BLaER1 (cell line): ENCODE measurements at regions not wholly inside any gene's neighbourhood (a gene's known extent, or its start where the extent isn't known, plus 50 kb on each side); places are given as distances from the start of the nearest gene placed in this dataset.

Experiments
- H3K27ac ChIP-seq: shearing (Covaris generic); formaldehyde crosslinking; 2 replicates; pipeline ENCODE4 v1.8.1; 2022
- H3K27me3 ChIP-seq: shearing (Covaris generic); formaldehyde crosslinking; 2 replicates; pipeline ENCODE4 v1.8.1; 2022
- H3K36me3 ChIP-seq: shearing (Covaris generic); formaldehyde crosslinking; 2 replicates; pipeline ENCODE4 v1.8.1; 2022
- H3K4me1 ChIP-seq: shearing (Covaris generic); formaldehyde crosslinking; 2 replicates; pipeline ENCODE4 v1.8.1; 2022
- H3K4me2 ChIP-seq: shearing (Covaris generic); formaldehyde crosslinking; 2 replicates; pipeline ENCODE4 v1.8.1; 2022
- H3K4me3 ChIP-seq: shearing (Covaris generic); formaldehyde crosslinking; 2 replicates; pipeline ENCODE4 v1.8.1; 2022
- H3K9ac ChIP-seq: shearing (Covaris generic); formaldehyde crosslinking; 2 replicates; pipeline ENCODE4 v1.8.1; 2022
- H3K9me3 ChIP-seq: shearing (Covaris generic); formaldehyde crosslinking; 2 replicates; pipeline ENCODE4 v1.8.1; 2022
- H4K20me1 ChIP-seq: shearing (Covaris generic); formaldehyde crosslinking; 2 replicates; pipeline ENCODE4 v1.8.1; 2022
- Cebpa-rat ChIP-seq: shearing (Covaris generic); IDR thresholded peaks from 2 replicates; pipeline ENCODE4 v1.8.1; 2022

GRCh38 chr3:78455712-78456433 is 1311.9 kb downstream of the ROBO1 start:
- no peaks in the 10 kb centered on the region for H3K36me3 ChIP-seq
- H3K9me3 ChIP-seq = no peaks in the 10 kb centered on the region
- no peaks in the 10 kb centered on the region for H4K20me1 ChIP-seq
- no peak overlapping the region for H3K4me3 ChIP-seq
- H3K4me1 ChIP-seq = no peaks in the 10 kb centered on the region
- H3K4me2 ChIP-seq = no peak overlapping the region
- H3K27me3 ChIP-seq = no peaks in the 10 kb centered on the region
- no peak overlapping the region for H3K9ac ChIP-seq
- TF ChIP-seq Cebpa-rat = no peak
- no peak overlapping the region for H3K27ac ChIP-seq

GRCh38 chr3:78459796-78460195 is 1308.0 kb downstream of the ROBO1 start:
- H4K20me1 ChIP-seq = no peaks in the 10 kb centered on the region
- H3K36me3 ChIP-seq = no peaks in the 10 kb centered on the region
- no peak overlapping the region for H3K9ac ChIP-seq
- no peak for TF ChIP-seq Cebpa-rat
- H3K4me2 ChIP-seq = no peak overlapping the region
- H3K4me1 ChIP-seq = no peaks in the 10 kb centered on the region
- no peak overlapping the region for H3K4me3 ChIP-seq
- H3K27me3 ChIP-seq = no peaks in the 10 kb centered on the region
- H3K9me3 ChIP-seq = no peaks in the 10 kb centered on the region
- no peak overlapping the region for H3K27ac ChIP-seq

- Histone ChIP-seq H3K9me3 (no peaks in the 10 kb centered on the region), H3K27ac (no peak overlapping the region), H3K27me3 (no peaks in the 10 kb centered on the region), H4K20me1 (no peaks in the 10 kb centered on the region), H3K4me3 (no peak overlapping the region), H3K4me1 (no peaks in the 10 kb centered on the region), H3K36me3 (no peaks in the 10 kb centered on the region), H3K9ac (no peak overlapping the region), H3K4me2 (no peak overlapping the region)
- no peak for TF ChIP-seq Cebpa-rat
These were observed 1305.8 kb downstream of the ROBO1 start for GRCh38 chr3:78462021-78462420.

GRCh38 chr3:78476076-78476475 is 1291.7 kb downstream of the ROBO1 start:
- no peak overlapping the region for H3K4me3 ChIP-seq
- H3K4me2 ChIP-seq = no peak overlapping the region
- H3K27me3 ChIP-seq = no peaks in the 10 kb centered on the region
- H4K20me1 ChIP-seq = no peaks in the 10 kb centered on the region
- H3K4me1 ChIP-seq = no peaks in the 10 kb centered on the region
- peaks cover 15% of the 10 kb centered on the region for H3K9me3 ChIP-seq
- no peak for TF ChIP-seq Cebpa-rat
- no peak overlapping the region for H3K9ac ChIP-seq
- H3K36me3 ChIP-seq = no peaks in the 10 kb centered on the region
- no peak overlapping the region for H3K27ac ChIP-seq

GRCh38 chr3:78481050-78481449 is 1286.7 kb downstream of the ROBO1 start:
- H3K4me1 ChIP-seq = no peaks in the 10 kb centered on the region
- no peak overlapping the region for H3K4me2 ChIP-seq
- H3K27me3 ChIP-seq = no peaks in the 10 kb centered on the region
- no peaks in the 10 kb centered on the region for H3K9me3 ChIP-seq
- H3K27ac ChIP-seq = no peak overlapping the region
- no peaks in the 10 kb centered on the region for H3K36me3 ChIP-seq
- H3K4me3 ChIP-seq = no peak overlapping the region
- no peak for TF ChIP-seq Cebpa-rat
- H3K9ac ChIP-seq = no peak overlapping the region
- no peaks in the 10 kb centered on the region for H4K20me1 ChIP-seq

- Histone ChIP-seq H3K4me3 (no peak overlapping the region), H3K27ac (no peak overlapping the region), H3K36me3 (no peaks in the 10 kb centered on the region), H4K20me1 (no peaks in the 10 kb centered on the region), H3K4me2 (no peak overlapping the region), H3K27me3 (no peaks in the 10 kb centered on the region), H3K4me1 (no peaks in the 10 kb centered on the region), H3K9ac (no peak overlapping the region), H3K9me3 (no peaks in the 10 kb centered on the region)
- TF ChIP-seq Cebpa-rat = no peak
These were observed 1284.7 kb downstream of the ROBO1 start for GRCh38 chr3:78483090-78483489.

- Histone ChIP-seq H3K4me1 (no peaks in the 10 kb centered on the region), H3K4me2 (no peak overlapping the region), H3K27me3 (no peaks in the 10 kb centered on the region), H3K27ac (no peak overlapping the region), H3K36me3 (no peaks in the 10 kb centered on the region), H3K9ac (no peak overlapping the region), H4K20me1 (no peaks in the 10 kb centered on the region), H3K9me3 (no peaks in the 10 kb centered on the region), H3K4me3 (no peak overlapping the region)
- TF ChIP-seq Cebpa-rat = no peak
These were observed 1272.9 kb downstream of the ROBO1 start for GRCh38 chr3:78494851-78495250.

- Histone ChIP-seq H3K4me2 (no peak overlapping the region), H3K27ac (no peak overlapping the region), H3K9ac (no peak overlapping the region), H3K36me3 (no peaks in the 10 kb centered on the region), H4K20me1 (no peaks in the 10 kb centered on the region), H3K4me3 (no peak overlapping the region), H3K27me3 (no peaks in the 10 kb centered on the region), H3K4me1 (no peaks in the 10 kb centered on the region), H3K9me3 (no peaks in the 10 kb centered on the region)
- no peak for TF ChIP-seq Cebpa-rat
These were observed 1272.5 kb downstream of the ROBO1 start for GRCh38 chr3:78495301-78495700.

- no peak for TF ChIP-seq Cebpa-rat
- Histone ChIP-seq H3K36me3 (no peaks in the 10 kb centered on the region), H3K27me3 (no peaks in the 10 kb centered on the region), H3K4me2 (no peak overlapping the region), H3K9me3 (no peaks in the 10 kb centered on the region), H4K20me1 (no peaks in the 10 kb centered on the region), H3K27ac (no peak overlapping the region), H3K9ac (no peak overlapping the region), H3K4me1 (no peaks in the 10 kb centered on the region), H3K4me3 (no peak overlapping the region)
These were observed 1271.3 kb downstream of the ROBO1 start for GRCh38 chr3:78496501-78496900.

GRCh38 chr3:78497021-78497420 is 1270.8 kb downstream of the ROBO1 start:
- no peak overlapping the region for H3K4me3 ChIP-seq
- TF ChIP-seq Cebpa-rat = no peak
- no peak overlapping the region for H3K4me2 ChIP-seq
- H3K27me3 ChIP-seq = no peaks in the 10 kb centered on the region
- no peaks in the 10 kb centered on the region for H3K9me3 ChIP-seq
- no peaks in the 10 kb centered on the region for H3K36me3 ChIP-seq
- H3K4me1 ChIP-seq = no peaks in the 10 kb centered on the region
- no peak overlapping the region for H3K9ac ChIP-seq
- no peak overlapping the region for H3K27ac ChIP-seq
- H4K20me1 ChIP-seq = no peaks in the 10 kb centered on the region

- Histone ChIP-seq H3K4me2 (no peak overlapping the region), H3K4me1 (no peaks in the 10 kb centered on the region), H3K9me3 (no peaks in the 10 kb centered on the region), H3K9ac (no peak overlapping the region), H3K27me3 (no peaks in the 10 kb centered on the region), H3K4me3 (no peak overlapping the region), H4K20me1 (no peaks in the 10 kb centered on the region), H3K27ac (no peak overlapping the region), H3K36me3 (no peaks in the 10 kb centered on the region)
- no peak for TF ChIP-seq Cebpa-rat
These were observed 1270.0 kb downstream of the ROBO1 start for GRCh38 chr3:78497767-78498166.
